Neural crest cell (in vitro differentiated cells): ENCODE measurements at regions not wholly inside any gene's neighbourhood (a gene's known extent, or its start where the extent isn't known, plus 50 kb on each side); places are given as distances from the start of the nearest gene placed in this dataset.

Experiments
- DNase-seq: peaks from one replicate; pipeline ENCODE4 v3.0.0; 2021; ENCODE audit warnings: low read depth, mixed read lengths, low spot score
- H3K27ac Mint-ChIP-seq: one replicate; pipeline ENCODE4 v1.8.0; 2021; ENCODE audit warnings: mild to moderate bottlenecking, mixed read lengths; ENCODE audit not compliant: unreplicated experiment
- H3K27me3 Mint-ChIP-seq: 2 replicates; pipeline ENCODE4 v1.8.0; 2021; ENCODE audit warnings: low read depth, mild to moderate bottlenecking, mixed read lengths
- H3K36me3 Mint-ChIP-seq: 2 replicates; pipeline ENCODE4 v1.8.0; 2021; ENCODE audit warnings: low read depth, mild to moderate bottlenecking, mixed read lengths
- H3K4me1 Mint-ChIP-seq: 2 replicates; pipeline ENCODE4 v1.8.0; 2021; ENCODE audit warnings: mixed read lengths
- H3K4me3 Mint-ChIP-seq: one replicate; pipeline ENCODE4 v1.8.0; 2021; ENCODE audit warnings: mild to moderate bottlenecking, mixed read lengths
- H3K9me3 Mint-ChIP-seq: 2 replicates; pipeline ENCODE4 v1.8.0; 2021; ENCODE audit warnings: mixed read lengths
- TF ChIP-seq, protein P1 (sequence below): fragments of 200-600 bp; sonication (generic); conservative IDR thresholded peaks from 2 replicates; pipeline ENCODE4 v1.5.0; 2021; ENCODE audit warnings: antibody characterized with exemption, mild to moderate bottlenecking

DNA sequence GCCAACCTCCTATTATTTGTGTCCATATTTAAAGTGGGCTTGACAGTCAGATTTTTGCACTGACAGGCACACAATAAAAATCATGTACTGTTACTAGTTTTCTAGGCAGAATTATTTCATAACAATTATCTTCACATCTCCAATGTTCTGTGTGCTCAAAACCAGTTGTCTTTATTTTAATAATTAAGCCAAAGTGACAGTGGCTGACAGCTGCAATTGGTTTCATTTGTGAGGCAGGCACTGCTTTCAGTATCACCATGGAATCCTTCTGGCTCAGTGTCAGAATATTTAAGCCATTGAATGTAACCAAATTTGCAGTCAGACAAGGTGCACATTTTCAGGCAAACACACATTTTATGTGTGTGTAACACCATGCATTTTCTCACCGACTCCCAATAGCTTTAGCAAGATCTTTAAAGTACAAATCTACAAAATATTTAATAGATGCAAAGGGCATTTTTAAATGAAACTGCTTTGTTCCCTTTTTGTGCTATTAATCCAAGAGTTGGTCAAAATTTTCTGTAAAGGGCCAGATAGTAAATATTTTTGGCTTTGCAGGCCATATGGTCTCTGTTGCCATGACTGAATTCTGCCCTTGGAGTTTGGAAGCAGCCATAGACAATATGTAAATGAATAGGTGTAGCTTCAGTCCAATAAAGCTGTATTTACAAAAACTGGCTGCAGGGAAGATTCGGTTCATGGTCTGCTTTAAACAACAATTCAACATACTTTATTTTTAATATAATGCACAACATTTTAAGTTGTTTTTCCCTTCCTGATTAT is 486.0 kb downstream of the KCNJ2 start:
- Mint-ChIP-seq H3K9me3 (peaks cover 2% of the 10 kb centered on the region), H3K4me3 (peak overlapping the region; percentile 52), H3K4me1 (peaks cover 65% of the 10 kb centered on the region), H3K27ac (no peak overlapping the region), H3K36me3 (peaks cover 2% of the 10 kb centered on the region), H3K27me3 (no peaks in the 10 kb centered on the region)
- TF ChIP-seq, protein P1, sequence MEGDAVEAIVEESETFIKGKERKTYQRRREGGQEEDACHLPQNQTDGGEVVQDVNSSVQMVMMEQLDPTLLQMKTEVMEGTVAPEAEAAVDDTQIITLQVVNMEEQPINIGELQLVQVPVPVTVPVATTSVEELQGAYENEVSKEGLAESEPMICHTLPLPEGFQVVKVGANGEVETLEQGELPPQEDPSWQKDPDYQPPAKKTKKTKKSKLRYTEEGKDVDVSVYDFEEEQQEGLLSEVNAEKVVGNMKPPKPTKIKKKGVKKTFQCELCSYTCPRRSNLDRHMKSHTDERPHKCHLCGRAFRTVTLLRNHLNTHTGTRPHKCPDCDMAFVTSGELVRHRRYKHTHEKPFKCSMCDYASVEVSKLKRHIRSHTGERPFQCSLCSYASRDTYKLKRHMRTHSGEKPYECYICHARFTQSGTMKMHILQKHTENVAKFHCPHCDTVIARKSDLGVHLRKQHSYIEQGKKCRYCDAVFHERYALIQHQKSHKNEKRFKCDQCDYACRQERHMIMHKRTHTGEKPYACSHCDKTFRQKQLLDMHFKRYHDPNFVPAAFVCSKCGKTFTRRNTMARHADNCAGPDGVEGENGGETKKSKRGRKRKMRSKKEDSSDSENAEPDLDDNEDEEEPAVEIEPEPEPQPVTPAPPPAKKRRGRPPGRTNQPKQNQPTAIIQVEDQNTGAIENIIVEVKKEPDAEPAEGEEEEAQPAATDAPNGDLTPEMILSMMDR, result no peak
- DNase-seq, result no peak

DNA sequence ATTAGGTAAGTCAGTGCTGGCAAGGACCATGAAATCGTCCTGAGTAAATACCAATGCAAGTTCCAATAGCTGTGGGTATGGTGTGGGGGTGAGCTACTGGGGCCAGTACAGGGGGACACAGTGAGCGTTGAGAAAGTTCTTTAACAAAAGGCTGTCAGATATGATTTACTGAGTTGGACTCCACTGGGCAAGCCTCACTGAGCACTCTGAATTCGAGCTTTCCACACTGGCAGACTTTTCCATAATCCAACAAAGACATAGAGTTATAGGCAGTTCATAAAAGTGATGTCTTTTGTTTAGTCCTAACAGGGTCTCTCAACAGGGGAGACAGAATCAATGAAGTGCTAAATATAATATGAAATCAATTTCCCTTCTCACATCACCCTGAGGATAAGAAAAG is 489.0 kb downstream of the KCNJ2 start:
- Mint-ChIP-seq H3K4me3 (no peak overlapping the region), H3K9me3 (no peaks in the 10 kb centered on the region), H3K36me3 (no peaks in the 10 kb centered on the region), H3K27ac (peak overlapping the region; percentile 87), H3K27me3 (no peaks in the 10 kb centered on the region), H3K4me1 (peaks cover 69% of the 10 kb centered on the region)
- TF ChIP-seq, protein P1, result no peak
- DNase-seq, result no peak

DNA sequence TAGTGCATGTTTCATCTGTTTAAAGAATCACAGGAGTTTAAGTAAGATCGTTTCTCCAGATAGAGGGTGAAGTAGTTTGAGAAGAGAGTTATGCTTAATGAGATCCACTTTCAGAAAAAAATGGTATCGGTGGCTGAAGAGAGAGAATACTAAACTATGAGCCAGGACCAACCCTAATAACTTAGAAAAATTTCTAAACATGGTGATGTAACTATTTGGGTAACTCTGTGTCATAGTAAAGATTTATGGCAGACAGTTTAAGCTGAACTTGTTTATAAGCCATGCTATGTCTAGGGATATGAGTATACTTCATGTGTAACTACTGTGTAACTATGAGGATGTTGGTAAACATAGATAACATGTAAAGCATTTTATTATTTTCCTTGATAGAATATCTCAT is 489.5 kb downstream of the KCNJ2 start:
- Mint-ChIP-seq H3K36me3 (no peaks in the 10 kb centered on the region), H3K4me1 (peaks cover 68% of the 10 kb centered on the region)

DNA sequence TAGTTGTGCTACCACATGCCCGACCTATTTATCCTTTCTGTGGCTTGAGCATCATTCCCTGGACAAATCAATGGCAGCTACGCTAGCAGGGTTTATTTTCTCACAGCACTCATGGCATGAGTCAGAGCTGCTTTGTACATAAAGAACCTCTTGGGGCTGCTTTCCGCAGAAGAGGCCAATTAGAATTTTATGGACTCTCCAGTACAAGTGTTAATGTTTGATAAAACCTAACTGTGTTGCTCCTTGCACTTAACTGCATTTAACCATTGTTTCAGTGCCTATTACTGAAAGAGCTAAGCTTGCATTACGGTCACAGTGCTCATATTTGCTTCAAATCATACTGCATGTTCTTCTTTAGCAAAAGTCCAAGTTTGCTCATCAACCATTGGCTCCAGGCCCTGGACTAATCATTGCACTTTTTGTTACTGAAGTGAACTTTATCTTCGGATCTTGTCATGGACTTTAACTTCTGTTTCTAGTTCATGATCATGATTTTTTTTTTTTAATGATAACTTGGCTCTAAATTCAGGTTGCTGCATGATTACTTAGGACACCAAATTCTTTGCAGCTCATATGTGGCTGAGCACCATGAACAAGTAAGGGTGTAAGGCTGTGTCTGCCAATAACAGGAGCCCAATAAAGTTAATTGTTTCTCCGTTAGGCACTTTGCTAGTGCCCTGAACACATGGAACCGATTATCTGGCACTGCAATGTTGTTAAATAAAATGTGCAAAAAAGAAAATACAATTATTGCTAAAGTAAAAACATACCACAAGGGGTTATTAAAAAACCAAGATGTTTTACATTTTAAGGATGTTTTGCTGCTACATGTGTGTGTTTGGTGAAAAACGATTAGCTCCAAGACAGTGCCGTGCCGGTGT is 492.2 kb downstream of the KCNJ2 start:
- TF ChIP-seq, protein P1, result no peak
- Mint-ChIP-seq H3K4me1 (peaks cover 49% of the 10 kb centered on the region), H3K27ac (peak overlapping the region; percentile 35), H3K36me3 (no peaks in the 10 kb centered on the region), H3K4me3 (no peak overlapping the region), H3K9me3 (peaks cover 3% of the 10 kb centered on the region), H3K27me3 (no peaks in the 10 kb centered on the region)
- DNase-seq, result no peak

More for the DNA sequence above, 489.5 kb downstream of the KCNJ2 start:
- Mint-ChIP-seq H3K27ac (no peak overlapping the region), H3K27me3 (no peaks in the 10 kb centered on the region), H3K4me3 (no peak overlapping the region), H3K9me3 (no peaks in the 10 kb centered on the region)
- no peak for DNase-seq
- TF ChIP-seq, protein P1, result no peak

DNA sequence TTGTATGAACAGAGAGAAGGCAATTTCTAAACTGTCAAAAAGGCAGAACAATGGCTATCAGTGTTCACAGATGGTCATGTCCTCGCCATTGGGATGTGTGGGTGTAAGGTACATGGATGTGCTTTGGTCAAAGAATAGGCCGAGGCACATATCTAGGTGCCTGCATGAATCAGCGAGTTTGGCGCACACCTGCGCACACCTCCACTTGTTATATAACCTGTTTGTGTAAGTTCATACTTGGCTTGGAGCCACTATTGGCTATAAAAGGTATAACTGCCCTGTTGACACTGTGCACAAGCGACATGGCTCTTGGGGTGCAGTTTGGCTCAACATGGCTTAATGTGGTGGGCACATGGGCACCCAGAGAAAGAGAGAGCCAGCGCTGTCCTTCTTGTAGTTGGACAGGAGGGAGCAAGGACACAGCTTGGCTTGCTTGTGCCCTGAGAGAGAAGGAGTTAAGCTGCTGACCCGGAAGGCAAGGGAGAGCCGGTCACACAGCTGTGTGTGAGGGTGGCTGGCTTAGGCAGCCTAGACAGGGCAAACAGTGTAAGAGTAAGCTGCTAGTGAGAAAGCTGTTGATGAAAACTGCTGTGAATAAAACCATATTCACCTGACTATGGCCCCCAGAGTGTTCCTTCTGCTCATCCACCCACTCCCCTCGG is 499.1 kb downstream of the KCNJ2 start:
- no peak for DNase-seq
- Mint-ChIP-seq H3K27ac (peak overlapping the region; percentile 13), H3K4me3 (no peak overlapping the region), H3K36me3 (no peaks in the 10 kb centered on the region), H3K27me3 (no peaks in the 10 kb centered on the region), H3K4me1 (peaks cover 17% of the 10 kb centered on the region), H3K9me3 (peaks cover 3% of the 10 kb centered on the region)
- TF ChIP-seq, protein P1, result no peak
